ENCODE measurements at regions not wholly inside any gene's neighbourhood (a gene's known extent, or its start where the extent isn't known, plus 50 kb on each side); places are given as distances from the start of the nearest gene placed in this dataset.

DNA sequence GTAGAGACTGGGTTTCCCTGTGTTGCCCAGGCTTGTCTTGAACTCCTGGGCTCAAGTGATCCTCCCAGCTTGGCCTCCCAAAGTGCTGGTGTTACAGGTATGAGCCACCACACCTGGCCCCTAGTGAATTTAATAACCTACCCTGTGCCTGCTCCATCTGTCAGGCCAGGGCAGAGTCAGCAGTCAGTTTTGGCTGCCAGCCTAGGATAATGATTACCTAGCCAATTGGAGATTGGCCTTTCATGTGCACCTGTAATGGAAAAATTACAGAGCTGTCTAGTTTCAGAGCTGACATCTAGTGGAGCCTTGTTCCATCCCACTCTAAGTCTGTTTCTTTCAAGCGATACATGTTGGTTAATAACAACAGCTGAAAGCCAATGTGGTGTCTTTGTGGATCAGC lies 92.0 kb downstream of the DIRAS3 start:
- no peaks in the 10 kb centered on the region for H3K36me3 ChIP-seq
- 83 to 100% methylated on average over 1 of the region's 1 CpG for WGBS, 2 donors

DNA sequence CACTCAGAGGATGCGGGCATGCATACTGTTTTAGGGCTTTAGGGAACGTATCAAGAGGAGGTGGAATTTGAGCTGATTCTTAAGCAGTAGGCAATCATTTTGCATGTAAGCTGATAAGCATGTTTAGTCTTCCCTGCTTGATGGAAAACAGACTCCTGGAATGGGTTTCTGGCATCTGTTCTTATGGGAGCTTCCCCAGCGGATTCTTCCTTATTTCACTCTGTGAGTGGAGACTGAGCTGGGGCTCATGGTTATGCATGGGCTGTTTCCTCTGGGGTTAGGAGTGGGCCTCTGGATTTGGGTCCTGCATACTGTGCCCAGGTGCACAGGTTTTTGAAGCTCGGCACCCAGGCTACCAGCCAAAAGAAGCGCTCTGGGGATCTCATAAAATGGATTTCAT lies 93.4 kb downstream of the DIRAS3 start:
- WGBS, 2 donors = 59 to 85% methylated on average over 3 to 5 of the region's 5 CpGs
- Histone ChIP-seq H3K4me3 (no peak overlapping the region), H3K36me3 (no peaks in the 10 kb centered on the region), H3K9me3 (peaks cover 0 to 2% (median 0%) of the 10 kb centered on the region in 3 donors), H3K27me3 (no peaks in the 10 kb centered on the region), H3K27ac (no peak overlapping the region), H3K4me1 (no peaks in the 10 kb centered on the region)
- intact Hi-C loops (cut with DNase I) = no loop called here
- no peak for TF ChIP-seq POLR2A (IDR thresholded peaks at IDR 0.05)
- TF ChIP-seq, protein P1, sequence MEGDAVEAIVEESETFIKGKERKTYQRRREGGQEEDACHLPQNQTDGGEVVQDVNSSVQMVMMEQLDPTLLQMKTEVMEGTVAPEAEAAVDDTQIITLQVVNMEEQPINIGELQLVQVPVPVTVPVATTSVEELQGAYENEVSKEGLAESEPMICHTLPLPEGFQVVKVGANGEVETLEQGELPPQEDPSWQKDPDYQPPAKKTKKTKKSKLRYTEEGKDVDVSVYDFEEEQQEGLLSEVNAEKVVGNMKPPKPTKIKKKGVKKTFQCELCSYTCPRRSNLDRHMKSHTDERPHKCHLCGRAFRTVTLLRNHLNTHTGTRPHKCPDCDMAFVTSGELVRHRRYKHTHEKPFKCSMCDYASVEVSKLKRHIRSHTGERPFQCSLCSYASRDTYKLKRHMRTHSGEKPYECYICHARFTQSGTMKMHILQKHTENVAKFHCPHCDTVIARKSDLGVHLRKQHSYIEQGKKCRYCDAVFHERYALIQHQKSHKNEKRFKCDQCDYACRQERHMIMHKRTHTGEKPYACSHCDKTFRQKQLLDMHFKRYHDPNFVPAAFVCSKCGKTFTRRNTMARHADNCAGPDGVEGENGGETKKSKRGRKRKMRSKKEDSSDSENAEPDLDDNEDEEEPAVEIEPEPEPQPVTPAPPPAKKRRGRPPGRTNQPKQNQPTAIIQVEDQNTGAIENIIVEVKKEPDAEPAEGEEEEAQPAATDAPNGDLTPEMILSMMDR (IDR thresholded peaks at IDR 0.05) = no peak
- DNase-seq = no peak

More for the DNA sequence above, 92.0 kb downstream of the DIRAS3 start:
- DNase-seq = no peak
- H3K9me3 ChIP-seq = peaks cover 0 to 15% (median 9%) of the 10 kb centered on the region in 3 donors
- no peak overlapping the region for H3K4me3 ChIP-seq
- H3K4me1 ChIP-seq = no peaks in the 10 kb centered on the region
- no peaks in the 10 kb centered on the region for H3K27me3 ChIP-seq
- TF ChIP-seq, protein P1 (IDR thresholded peaks at IDR 0.05) = no peak
- no peak for TF ChIP-seq POLR2A (IDR thresholded peaks at IDR 0.05)
- intact Hi-C loops (cut with DNase I) = no loop called here
- H3K27ac ChIP-seq = no peak overlapping the region

DNA sequence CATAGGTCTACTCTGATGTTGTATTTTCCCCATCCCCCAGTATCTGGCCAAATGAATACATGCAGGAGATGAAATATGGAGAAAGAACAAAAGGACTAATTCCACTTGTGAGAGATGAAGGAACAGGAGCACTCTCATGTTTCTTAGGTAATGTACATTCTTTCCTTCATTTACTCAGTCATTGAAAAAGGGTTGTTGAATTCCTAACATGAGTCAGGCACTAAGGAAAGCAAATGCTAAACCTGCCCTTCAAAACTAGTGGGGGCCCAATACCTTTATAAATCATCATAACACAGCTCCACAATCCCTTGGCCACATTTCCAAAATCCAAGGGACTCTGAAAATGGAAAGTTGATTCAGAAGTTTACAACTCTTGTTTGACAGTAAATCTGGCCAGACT lies 94.3 kb downstream of the DIRAS3 start:
- Histone ChIP-seq H3K27ac (no peak overlapping the region), H3K4me1 (no peaks in the 10 kb centered on the region), H3K9me3 (no peaks in the 10 kb centered on the region), H3K27me3 (no peaks in the 10 kb centered on the region), H3K36me3 (no peaks in the 10 kb centered on the region), H3K4me3 (no peak overlapping the region)
- TF ChIP-seq, protein P1 (IDR thresholded peaks at IDR 0.05) = no peak
- no peak for TF ChIP-seq POLR2A (IDR thresholded peaks at IDR 0.05)
- DNase-seq = no peak
- intact Hi-C loops (cut with DNase I) = no loop called here

DNA sequence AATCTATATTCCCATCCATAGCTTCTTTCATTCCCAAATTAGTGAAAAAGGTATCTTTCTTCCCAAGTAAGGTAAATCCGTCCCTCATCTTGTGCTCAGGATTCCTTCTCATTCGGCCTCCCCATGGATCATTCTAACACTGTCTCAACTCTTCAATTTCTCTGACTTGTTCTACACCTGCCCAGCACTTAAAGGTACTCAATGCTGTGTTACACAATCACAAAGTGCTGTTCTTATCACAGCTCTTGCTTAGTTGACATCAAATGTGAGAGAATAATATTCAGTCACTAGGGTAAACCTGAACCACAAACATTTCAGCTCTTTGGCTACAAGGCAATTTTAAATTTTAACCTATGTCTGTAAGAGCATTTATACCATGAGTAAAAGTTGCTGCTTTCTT lies 94.8 kb downstream of the DIRAS3 start:
- 73 to 84% methylated on average over 2 of the region's 2 CpGs for WGBS, 2 donors
- Histone ChIP-seq H3K4me1 (no peaks in the 10 kb centered on the region), H3K27me3 (no peaks in the 10 kb centered on the region), H3K4me3 (no peak overlapping the region), H3K27ac (no peak overlapping the region), H3K9me3 (no peaks in the 10 kb centered on the region), H3K36me3 (no peaks in the 10 kb centered on the region)
- TF ChIP-seq, protein P1 (IDR thresholded peaks at IDR 0.05) = no peak
- TF ChIP-seq POLR2A (IDR thresholded peaks at IDR 0.05) = no peak
- intact Hi-C loops (cut with DNase I) = no loop called here
- DNase-seq = no peak

DNA sequence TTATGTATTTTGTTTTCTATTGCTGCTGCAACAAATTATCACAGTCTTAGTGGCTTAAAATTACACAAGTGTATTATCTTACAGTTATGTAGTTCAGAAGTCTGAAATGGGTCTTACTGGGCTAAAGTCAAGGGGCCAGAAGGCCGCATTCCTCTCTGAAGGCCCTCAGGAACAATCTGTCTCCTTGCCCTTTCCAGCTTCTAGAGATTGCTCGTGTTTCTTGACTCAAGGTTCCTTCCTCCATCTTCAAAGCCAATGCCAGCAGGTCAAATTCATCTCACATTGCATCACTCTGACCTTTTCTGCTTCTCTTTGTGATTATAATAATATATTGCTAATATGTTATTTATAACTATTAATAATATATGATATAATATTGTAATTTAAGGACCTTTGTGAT lies 97.1 kb downstream of the DIRAS3 start:
- no peak for TF ChIP-seq POLR2A (IDR thresholded peaks at IDR 0.05)
- TF ChIP-seq, protein P1 (IDR thresholded peaks at IDR 0.05) = no peak
- DNase-seq = no peak
- Histone ChIP-seq H3K27me3 (no peaks in the 10 kb centered on the region), H3K27ac (no peak overlapping the region), H3K9me3 (no peaks in the 10 kb centered on the region), H3K4me1 (no peaks in the 10 kb centered on the region), H3K36me3 (no peaks in the 10 kb centered on the region), H3K4me3 (no peak overlapping the region)
- intact Hi-C loops (cut with DNase I) = no loop called here
- 72 to 87% methylated on average over 2 of the region's 2 CpGs for WGBS, 2 donors

Data from esophagus squamous epithelium (tissue), 5 donors.